GM12865 (cell line): ENCODE measurements at regions not wholly inside any gene's neighbourhood (a gene's known extent, or its start where the extent isn't known, plus 50 kb on each side); places are given as distances from the start of the nearest gene placed in this dataset.
"Not testable (repeated sequence)": the region's sequence is repeated elsewhere in the genome, so short reads cannot be mapped to it uniquely, and the experiment has no call there.

ENCODE experiments used
- DNase-seq: peaks from one replicate; pipeline ENCODE4 v3.0.0; 2010; ENCODE audit warnings: low read depth
- H3K4me3 ChIP-seq: 2 replicates; pipeline ENCODE4 v1.5.1; 2011; ENCODE audit warnings: mild to moderate bottlenecking, low read depth, low read length, control low read depth
- CTCF ChIP-seq: IDR thresholded peaks from 2 replicates; pipeline ENCODE4 v1.5.1; 2011; ENCODE audit warnings: low read length, control low read depth, low read depth, inconsistent platforms; ENCODE audit not compliant: insufficient read depth; ENCODE audit errors: missing control alignments

DNA sequence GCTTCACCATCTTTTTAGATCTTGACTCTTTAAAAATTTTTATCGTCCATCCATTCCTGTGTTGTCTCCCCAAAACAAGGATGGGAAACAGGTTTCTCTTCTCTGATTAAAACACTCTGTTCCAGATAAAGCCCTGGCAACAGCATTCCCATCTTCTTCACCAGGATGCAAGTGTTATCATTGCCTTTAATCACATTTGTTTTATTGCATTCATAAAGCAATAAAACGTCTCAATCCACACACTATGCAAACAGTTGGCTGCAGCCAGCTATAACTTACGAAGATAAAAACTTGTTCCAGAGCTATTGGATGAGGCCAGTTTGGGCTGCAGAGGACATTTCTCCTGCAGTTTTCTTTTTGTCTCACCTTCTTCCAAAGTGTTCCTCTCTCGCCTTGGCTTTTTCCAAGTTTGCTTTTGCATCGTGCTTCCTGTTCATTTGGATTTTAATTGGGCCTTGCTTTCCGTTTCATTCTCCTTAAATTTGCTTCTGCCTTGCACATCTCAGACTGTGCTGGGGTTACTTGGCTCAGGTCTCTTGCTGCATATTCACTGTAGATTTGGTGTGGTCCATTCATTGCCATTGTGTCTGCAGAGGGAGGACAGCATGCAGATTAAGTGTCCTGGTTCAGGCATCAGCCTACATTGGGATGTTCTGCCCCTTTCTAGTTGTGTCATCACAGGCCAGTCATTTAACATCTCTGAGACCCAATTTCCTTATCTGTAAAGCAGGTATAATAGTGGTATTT lies 136.5 kb upstream of the LIFR start:
- no peak overlapping the region for H3K4me3 ChIP-seq
- DNase-seq: no peak
- no peak for TF ChIP-seq CTCF

DNA sequence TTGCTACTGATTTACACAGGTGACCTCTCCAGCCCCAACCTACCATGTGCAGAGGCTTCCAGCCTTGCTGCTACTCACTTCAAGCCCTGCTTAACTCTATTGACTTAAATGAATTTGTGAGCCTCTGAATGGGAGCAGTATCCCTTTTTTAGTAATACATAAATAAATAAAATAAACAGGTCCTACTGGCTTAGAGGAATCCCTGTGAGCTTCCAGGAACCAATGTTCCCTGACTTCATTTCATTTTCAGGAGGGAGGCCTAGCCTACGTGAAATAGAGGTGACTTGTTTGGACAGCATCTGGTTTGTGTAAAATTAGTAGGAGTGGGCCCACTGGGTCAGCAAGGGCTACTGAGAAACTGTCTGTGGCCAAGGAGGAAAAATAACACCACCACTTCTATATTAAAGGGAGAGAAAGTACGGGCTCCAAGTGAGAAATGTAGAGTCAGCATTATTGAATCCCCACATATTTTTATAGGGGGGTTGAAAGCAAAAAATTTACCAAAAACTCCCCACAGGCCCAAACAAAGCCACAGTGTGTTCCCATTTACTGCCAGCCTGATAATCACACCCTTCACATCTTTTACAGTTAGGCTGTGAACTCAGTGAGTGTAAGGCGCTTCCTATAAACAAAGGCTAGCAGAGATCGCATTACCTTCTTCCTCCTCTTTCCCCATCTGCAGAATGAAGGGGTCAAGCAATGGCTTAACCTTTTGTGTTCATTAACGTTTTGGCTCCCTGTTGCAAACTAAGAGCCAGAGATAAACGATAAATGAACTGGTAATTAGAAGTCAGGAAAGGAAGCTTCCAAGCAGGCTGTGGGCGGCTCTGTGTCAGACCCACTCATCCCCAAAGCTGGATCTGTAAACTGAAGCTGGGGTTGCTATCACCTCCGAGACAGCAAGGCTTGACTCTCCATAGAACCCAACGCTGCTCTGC lies 138.8 kb upstream of the LIFR start:
- H3K4me3 ChIP-seq: no peak overlapping the region
- TF ChIP-seq CTCF: no peak
- no peak for DNase-seq

DNA sequence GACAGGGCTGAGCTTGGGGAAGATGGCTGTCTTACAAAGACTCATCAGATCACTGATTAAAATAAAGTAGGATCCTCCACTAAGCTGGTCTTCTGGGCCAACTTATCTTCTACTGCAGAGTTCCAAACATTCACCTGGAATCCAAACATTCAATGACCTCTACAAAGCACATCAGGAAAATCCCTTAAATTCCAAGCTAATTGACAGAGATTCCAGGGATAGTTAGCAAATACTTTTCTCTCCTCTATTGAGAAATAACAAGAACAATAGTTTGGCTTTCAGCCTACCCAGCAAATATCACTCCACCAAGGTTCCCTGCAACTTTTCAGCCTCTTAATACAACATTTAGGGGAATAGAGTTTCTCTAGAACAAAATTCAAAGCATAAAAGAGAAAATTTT lies 140.6 kb upstream of the LIFR start:
- no peak for TF ChIP-seq CTCF
- H3K4me3 ChIP-seq: no peak overlapping the region
- no peak for DNase-seq

DNA sequence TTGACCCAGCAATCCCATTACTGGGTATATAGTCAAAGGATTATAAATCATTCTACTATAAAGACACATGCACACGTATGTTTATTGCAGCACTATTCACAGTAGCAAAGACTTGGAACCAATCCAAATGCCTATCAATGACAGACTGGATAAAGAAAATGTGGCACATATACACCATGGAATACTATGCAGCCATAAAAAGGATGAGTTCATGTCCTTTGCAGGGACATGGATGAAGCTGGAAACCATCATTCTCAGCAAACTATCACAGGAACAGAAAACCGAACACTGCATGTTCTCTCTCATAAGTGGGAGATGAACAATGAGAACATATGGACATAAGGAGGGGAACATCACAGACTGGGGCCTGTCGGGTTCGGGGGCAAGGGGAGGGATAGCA lies 140.3 kb upstream of the OSMR start:
- DNase-seq: not testable (repeated sequence)

GRCh38 chr5:38706376-38706775 lies 139.4 kb upstream of the OSMR start:
- TF ChIP-seq CTCF: no peak
- no peak for DNase-seq
- H3K4me3 ChIP-seq: no peak overlapping the region

More for the DNA sequence above, 140.3 kb upstream of the OSMR start:
- H3K4me3 ChIP-seq: not testable (repeated sequence)

- TF ChIP-seq CTCF: no peak
- DNase-seq: no peak
- no peak overlapping the region for H3K4me3 ChIP-seq
Measured at GRCh38 chr5:38707352-38708210, 138.2 kb upstream of the OSMR start.
